ENCODE measurements at regions not wholly inside any gene's neighbourhood (a gene's known extent, or its start where the extent isn't known, plus 50 kb on each side); places are given as distances from the start of the nearest gene placed in this dataset.

- Mint-ChIP-seq H3K4me3 (no peak overlapping the region), H3K36me3 (ENCODE audit: low read depth) (peaks cover 5% of the 10 kb centered on the region), H3K27me3 (no peaks in the 10 kb centered on the region), H3K27ac (peak overlapping the region; percentile 49), H3K9me3 (no peaks in the 10 kb centered on the region), H3K4me1 (peaks cover 76% of the 10 kb centered on the region)
- ATAC-seq (no peak), DNase-seq (no peak)
These were observed 285.2 kb downstream of the PTPRC start for GRCh38 chr1:198923993-198924392.

- Mint-ChIP-seq H3K4me1 (peaks cover 76% of the 10 kb centered on the region), H3K9me3 (no peaks in the 10 kb centered on the region), H3K27me3 (no peaks in the 10 kb centered on the region), H3K27ac (no peak overlapping the region), H3K4me3 (no peak overlapping the region), H3K36me3 (ENCODE audit: low read depth) (peaks cover 2% of the 10 kb centered on the region)
- DNase-seq (no peak), ATAC-seq (no peak)
These were observed 286.7 kb downstream of the PTPRC start for GRCh38 chr1:198925567-198925966.

GRCh38 chr1:198927129-198927528 is 288.3 kb downstream of the PTPRC start:
- Mint-ChIP-seq H3K4me3 (no peak overlapping the region), H3K4me1 (peaks cover 71% of the 10 kb centered on the region), H3K9me3 (no peaks in the 10 kb centered on the region), H3K27me3 (no peaks in the 10 kb centered on the region), H3K27ac (no peak overlapping the region), H3K36me3 (ENCODE audit: low read depth) (peaks cover 2% of the 10 kb centered on the region)
- ATAC-seq, result no peak
- DNase-seq, result no peak

GRCh38 chr1:198929111-198929604 is 290.3 kb downstream of the PTPRC start:
- no peak for DNase-seq
- no peak overlapping the region for H3K27ac Mint-ChIP-seq
- H3K9me3 Mint-ChIP-seq, result no peaks in the 10 kb centered on the region
- peak overlapping the region; percentile 47 for H3K4me3 Mint-ChIP-seq
- H3K4me1 Mint-ChIP-seq, result peaks cover 70% of the 10 kb centered on the region
- no peak for ATAC-seq
- H3K27me3 Mint-ChIP-seq, result no peaks in the 10 kb centered on the region
- peaks cover 7% of the 10 kb centered on the region for H3K36me3 Mint-ChIP-seq (ENCODE audit: low read depth)

- Mint-ChIP-seq H3K4me1 (peaks cover 63% of the 10 kb centered on the region), H3K36me3 (ENCODE audit: low read depth) (peaks cover 7% of the 10 kb centered on the region), H3K27me3 (no peaks in the 10 kb centered on the region), H3K27ac (peak overlapping the region; percentile 76), H3K4me3 (peak overlapping the region; percentile 76), H3K9me3 (no peaks in the 10 kb centered on the region)
- DNase-seq (no peak), ATAC-seq (peak; percentile 93)
These were observed 291.2 kb downstream of the PTPRC start for GRCh38 chr1:198929961-198930599.

GRCh38 chr1:198932351-198932991 is 293.6 kb downstream of the PTPRC start:
- no peaks in the 10 kb centered on the region for H3K9me3 Mint-ChIP-seq
- peak overlapping the region; percentile 81 for H3K4me3 Mint-ChIP-seq
- peak overlapping the region; percentile 90 for H3K27ac Mint-ChIP-seq
- DNase-seq, result no peak
- H3K27me3 Mint-ChIP-seq, result no peaks in the 10 kb centered on the region
- H3K4me1 Mint-ChIP-seq, result peaks cover 44% of the 10 kb centered on the region
- H3K36me3 Mint-ChIP-seq (ENCODE audit: low read depth), result peaks cover 5% of the 10 kb centered on the region
- no peak for ATAC-seq

GRCh38 chr1:198933515-198934222 is 294.8 kb downstream of the PTPRC start:
- Mint-ChIP-seq H3K27me3 (no peaks in the 10 kb centered on the region), H3K27ac (no peak overlapping the region), H3K4me3 (no peak overlapping the region), H3K36me3 (ENCODE audit: low read depth) (peaks cover 5% of the 10 kb centered on the region), H3K4me1 (peaks cover 50% of the 10 kb centered on the region), H3K9me3 (no peaks in the 10 kb centered on the region)
- DNase-seq, result no peak
- no peak for ATAC-seq

- Mint-ChIP-seq H3K4me1 (peaks cover 43% of the 10 kb centered on the region), H3K27ac (no peak overlapping the region), H3K36me3 (ENCODE audit: low read depth) (peaks cover 5% of the 10 kb centered on the region), H3K4me3 (no peak overlapping the region), H3K9me3 (no peaks in the 10 kb centered on the region), H3K27me3 (no peaks in the 10 kb centered on the region)
- ATAC-seq, result no peak
- no peak for DNase-seq
These were observed 295.6 kb downstream of the PTPRC start for GRCh38 chr1:198934426-198934825.

- Mint-ChIP-seq H3K36me3 (ENCODE audit: low read depth) (peaks cover 5% of the 10 kb centered on the region), H3K4me3 (no peak overlapping the region), H3K27me3 (no peaks in the 10 kb centered on the region), H3K4me1 (peaks cover 39% of the 10 kb centered on the region), H3K27ac (no peak overlapping the region), H3K9me3 (no peaks in the 10 kb centered on the region)
- ATAC-seq (peak; percentile 18), DNase-seq (peak; percentile 36)
These were observed 296.1 kb downstream of the PTPRC start for GRCh38 chr1:198934901-198935305.

- no peak overlapping the region for H3K4me3 Mint-ChIP-seq
- peak; percentile 62 for DNase-seq
- ATAC-seq, result peak; percentile 18
- no peak overlapping the region for H3K27ac Mint-ChIP-seq
- H3K27me3 Mint-ChIP-seq, result no peaks in the 10 kb centered on the region
- H3K9me3 Mint-ChIP-seq, result peaks cover under 1% of the 10 kb centered on the region
- H3K4me1 Mint-ChIP-seq, result peaks cover 34% of the 10 kb centered on the region
- peaks cover 5% of the 10 kb centered on the region for H3K36me3 Mint-ChIP-seq (ENCODE audit: low read depth)
These were observed 296.6 kb downstream of the PTPRC start for GRCh38 chr1:198935306-198935921.

- Mint-ChIP-seq H3K4me1 (peaks cover 27% of the 10 kb centered on the region), H3K27me3 (no peaks in the 10 kb centered on the region), H3K27ac (peak overlapping the region; percentile 84), H3K4me3 (no peak overlapping the region), H3K36me3 (ENCODE audit: low read depth) (peaks cover 5% of the 10 kb centered on the region), H3K9me3 (peaks cover 9% of the 10 kb centered on the region)
- DNase-seq (no peak), ATAC-seq (no peak)
These were observed 297.7 kb downstream of the PTPRC start for GRCh38 chr1:198936371-198937083.

GRCh38 chr1:198937231-198938031 is 298.6 kb downstream of the PTPRC start:
- no peak overlapping the region for H3K4me3 Mint-ChIP-seq
- no peaks in the 10 kb centered on the region for H3K27me3 Mint-ChIP-seq
- H3K36me3 Mint-ChIP-seq (ENCODE audit: low read depth), result peaks cover 3% of the 10 kb centered on the region
- peaks cover 11% of the 10 kb centered on the region for H3K9me3 Mint-ChIP-seq
- ATAC-seq (peak; percentile 98), DNase-seq (peak; percentile 36)
- peak overlapping the region; percentile 84 for H3K27ac Mint-ChIP-seq
- peaks cover 24% of the 10 kb centered on the region for H3K4me1 Mint-ChIP-seq

- peaks cover 11% of the 10 kb centered on the region for H3K9me3 Mint-ChIP-seq
- H3K27me3 Mint-ChIP-seq, result no peaks in the 10 kb centered on the region
- H3K4me3 Mint-ChIP-seq, result no peak overlapping the region
- no peak overlapping the region for H3K27ac Mint-ChIP-seq
- H3K36me3 Mint-ChIP-seq (ENCODE audit: low read depth), result no peaks in the 10 kb centered on the region
- DNase-seq, result no peak
- peaks cover 11% of the 10 kb centered on the region for H3K4me1 Mint-ChIP-seq
- no peak for ATAC-seq
These were observed 300.4 kb downstream of the PTPRC start for GRCh38 chr1:198939286-198939685.
